SK-N-SH (cell line): ENCODE measurements at regions not wholly inside any gene's neighbourhood (a gene's known extent, or its start where the extent isn't known, plus 50 kb on each side); places are given as distances from the start of the nearest gene placed in this dataset.

Experiments
- CTCF ChIA-PET: fragments of 300-600, 350-600 bp; formaldehyde crosslinking; extraction: SDS; loops from one replicate; lab custom pipeline; 2021; lab: Yijun Ruan, JAX
- POLR2A ChIA-PET: fragments of 350-600 bp; sonication (Branson Sonifier 250); formaldehyde crosslinking; extraction: SDS; loops from one replicate; lab custom pipeline; 2020; ENCODE audit warnings: antibody characterized with exemption, inconsistent platforms; lab: Yijun Ruan, JAX
- DNase-seq: peaks from one replicate; pipeline ENCODE4 v3.0.0; 2012
- H2AFZ ChIP-seq: fragments of 200-600 bp; sonication (generic); 2 replicates; pipeline ENCODE4 v1.8.1; 2016; ENCODE audit warnings: antibody characterized with exemption, mild to moderate bottlenecking, low read depth
- H3F3A ChIP-seq: fragments of 200-600 bp; sonication (generic); replicated peaks from 2 replicates; pipeline ENCODE3; 2016; ENCODE audit warnings: antibody characterized with exemption, mild to moderate bottlenecking; ENCODE audit not compliant: insufficient read depth
- H3K27ac ChIP-seq, 2 experiments: fragments of 200-500 bp in 1 of 2; fragments of 200-600 bp in 1 of 2; sonication (Bioruptor generic) in 1 of 2; sonication (generic), shearing (Covaris generic) in 1 of 2; 2 replicates each; pipeline versions ENCODE4 v1.5.1 to v1.6.1; 2014 to 2016; ENCODE audit warnings: low read depth in 2 of 2, inconsistent platforms in 1 of 2, low read length in 1 of 2, mild to moderate bottlenecking in 1 of 2, mixed read lengths in 1 of 2
- H3K27me3 ChIP-seq: fragments of 200-600 bp; sonication (generic), shearing (Covaris generic); 2 replicates; pipeline ENCODE4 v1.6.1; 2016; ENCODE audit warnings: mixed run types; ENCODE audit not compliant: insufficient read depth
- H3K36me3 ChIP-seq, 2 experiments: fragments of 200-500 bp in 1 of 2; fragments of 200-600 bp in 1 of 2; sonication (Bioruptor generic) in 1 of 2; sonication (generic) in 1 of 2; replicated peaks in 1 of 2; 2 replicates each; pipeline versions ENCODE3 to v1.5.1; 2014 to 2016; ENCODE audit warnings: low read length in 1 of 2, mild to moderate bottlenecking in 1 of 2; ENCODE audit not compliant: insufficient read depth in 2 of 2, control insufficient read depth in 1 of 2
- H3K4me1 ChIP-seq, 2 experiments: fragments of 200-500 bp in 1 of 2; fragments of 200-600 bp in 1 of 2; sonication (Bioruptor generic) in 1 of 2; sonication (generic), shearing (Covaris generic) in 1 of 2; 2 replicates each; pipeline versions ENCODE4 v1.5.1 to v1.6.1; 2014 to 2016; ENCODE audit warnings: low read depth in 1 of 2, low read length in 1 of 2, mixed run types in 1 of 2; ENCODE audit not compliant: insufficient read depth in 2 of 2, control insufficient read depth in 1 of 2
- H3K4me2 ChIP-seq: fragments of 200-600 bp; sonication (generic), shearing (Covaris generic); 2 replicates; pipeline ENCODE4 v1.6.1; 2017; ENCODE audit warnings: mixed run types
- H3K4me3 ChIP-seq, 2 experiments: fragments of 200-500 bp in 1 of 2; fragments of 200-600 bp in 1 of 2; sonication (Bioruptor generic) in 1 of 2; sonication (generic), shearing (Covaris generic) in 1 of 2; 2 replicates each; pipeline versions ENCODE4 v1.5.1 to v1.8.1; 2014 to 2016; ENCODE audit warnings: low read depth in 2 of 2, inconsistent platforms in 1 of 2, low read length in 1 of 2, mild to moderate bottlenecking in 1 of 2, mixed read lengths in 1 of 2, moderate library complexity in 1 of 2
- H3K79me2 ChIP-seq: fragments of 200-600 bp; sonication (generic); 2 replicates; pipeline ENCODE4 v1.8.1; 2017; ENCODE audit warnings: mild to moderate bottlenecking; ENCODE audit not compliant: insufficient read depth
- H3K9ac ChIP-seq: fragments of 200-600 bp; sonication (generic); 2 replicates; pipeline ENCODE4 v1.6.1; 2017; ENCODE audit warnings: mixed run types
- H3K9me2 ChIP-seq: fragments of 200-600 bp; sonication (generic); 2 replicates; pipeline ENCODE4 v1.6.1; 2017; ENCODE audit warnings: mixed run types
- H3K9me3 ChIP-seq: fragments of 200-600 bp; sonication (generic); 2 replicates; pipeline ENCODE4 v1.6.1; 2017; ENCODE audit warnings: mixed run types, mild to moderate bottlenecking, moderate library complexity
- H4K20me1 ChIP-seq: fragments of 200-600 bp; sonication (generic); 2 replicates; pipeline ENCODE4 v1.6.1; 2017; ENCODE audit warnings: mild to moderate bottlenecking, mixed run types; ENCODE audit not compliant: insufficient read depth
- CHD2 ChIP-seq: fragments of 150-350 bp; IDR thresholded peaks from 2 replicates; pipeline ENCODE4 v1.6.1; 2018; ENCODE audit warnings: low read length; ENCODE audit not compliant: partially characterized antibody
- CTCF ChIP-seq: fragments of 200-600 bp; sonication (generic); IDR thresholded peaks from 2 replicates; pipeline ENCODE4 v1.6.1; 2017; ENCODE audit warnings: antibody characterized with exemption, mild to moderate bottlenecking, moderate library complexity
- ELF1 ChIP-seq: IDR thresholded peaks from 2 replicates; pipeline ENCODE4 v1.4.0; 2012
- EZH2phosphoT487 ChIP-seq: fragments of 200-600 bp; sonication (generic); IDR thresholded peaks from 2 replicates; pipeline ENCODE4 v1.6.1; 2017; ENCODE audit warnings: low read depth, mixed run types, mild to moderate bottlenecking, antibody characterized with exemption, moderate library complexity, borderline replicate concordance
- FOSL2 ChIP-seq: IDR thresholded peaks from 2 replicates; pipeline ENCODE4 v1.4.0; 2012; ENCODE audit warnings: low read depth, mild to moderate bottlenecking, moderate library complexity, borderline replicate concordance
- FOXJ3 ChIP-seq: sonication (generic); formaldehyde crosslinking; IDR thresholded peaks from 2 replicates; pipeline ENCODE4 v1.5.1; 2020; ENCODE audit warnings: mild to moderate bottlenecking, missing genetic modification reagents
- FOXM1 ChIP-seq: IDR thresholded peaks from 2 replicates; pipeline ENCODE4 v1.4.0; 2012; ENCODE audit warnings: low read depth, mild to moderate bottlenecking
- GABPA ChIP-seq: IDR thresholded peaks from 2 replicates; pipeline ENCODE4 v1.4.0; 2012; ENCODE audit warnings: low read depth, mild to moderate bottlenecking
- MEF2A ChIP-seq: IDR thresholded peaks from 2 replicates; pipeline ENCODE4 v1.4.0; 2012; ENCODE audit warnings: low read depth, borderline replicate concordance
- MXI1 ChIP-seq: IDR thresholded peaks from 2 replicates; pipeline ENCODE4 v1.6.1; 2012; ENCODE audit warnings: mild to moderate bottlenecking, low read depth, low read length, improper control_type of control experiment
- NFIC ChIP-seq: IDR thresholded peaks from 2 replicates; pipeline ENCODE4 v1.4.0; 2012; ENCODE audit warnings: borderline replicate concordance
- NRF1 ChIP-seq: IDR thresholded peaks from 2 replicates; pipeline ENCODE4 v1.6.1; 2012; ENCODE audit warnings: low read depth, mild to moderate bottlenecking, low read length
- PBX3 ChIP-seq: IDR thresholded peaks from 2 replicates; pipeline ENCODE4; 2012
- POLR2AphosphoS5 ChIP-seq: IDR thresholded peaks from 2 replicates; pipeline ENCODE4 v1.6.1; 2012; ENCODE audit warnings: low read depth, low read length
- RAD21 ChIP-seq: IDR thresholded peaks from 2 replicates; pipeline ENCODE4 v1.6.1; 2012; ENCODE audit warnings: mild to moderate bottlenecking, low read length
- RCOR1 ChIP-seq: fragments of 150-350 bp; IDR thresholded peaks from 2 replicates; pipeline ENCODE4 v1.6.1; 2017; ENCODE audit warnings: antibody characterized with exemption, low read length
- REST ChIP-seq: IDR thresholded peaks from 2 replicates; pipeline ENCODE4 v1.6.1; 2012; ENCODE audit warnings: mild to moderate bottlenecking, low read depth, low read length, moderate library complexity
- RXRA ChIP-seq: IDR thresholded peaks from 2 replicates; pipeline ENCODE4 v1.4.0; 2012; ENCODE audit warnings: low read depth, mild to moderate bottlenecking, borderline replicate concordance
- SIN3A ChIP-seq: IDR thresholded peaks from 2 replicates; pipeline ENCODE4 v1.6.1; 2012; ENCODE audit warnings: low read depth, mild to moderate bottlenecking, low read length, moderate library complexity, borderline replicate concordance
- SMC3 ChIP-seq: IDR thresholded peaks from 2 replicates; pipeline ENCODE4 v1.6.1; 2012; ENCODE audit warnings: low read depth, low read length, improper control_type of control experiment
- TAF1 ChIP-seq: IDR thresholded peaks from 2 replicates; pipeline ENCODE4 v1.6.1; 2012; ENCODE audit warnings: low read depth, mild to moderate bottlenecking, low read length, moderate library complexity, borderline replicate concordance
- TCF12 ChIP-seq: IDR thresholded peaks from 2 replicates; pipeline ENCODE4 v1.4.0; 2012
- TEAD4 ChIP-seq: IDR thresholded peaks from 2 replicates; pipeline ENCODE4 v1.4.0; 2012; ENCODE audit warnings: mild to moderate bottlenecking, borderline replicate concordance; ENCODE audit not compliant: insufficient read depth
- USF1 ChIP-seq: IDR thresholded peaks from 2 replicates; pipeline ENCODE4 v1.4.0; 2012; ENCODE audit warnings: low read depth, borderline replicate concordance
- ZBTB33 ChIP-seq: IDR thresholded peaks from 2 replicates; pipeline ENCODE4 v1.4.0; 2012; ENCODE audit warnings: low read depth, borderline replicate concordance
- WGBS: methylation state at CpG from one replicate; pipeline ENCODE4 v1.1.6; 2017; ENCODE audit warnings: low lambda C conversion rate; 5-methylcytosine and 5-hydroxymethylcytosine counted together

- Histone ChIP-seq H3K4me3 (no peak overlapping the region), H3K4me2 (no peak overlapping the region), H3K9me3 (no peaks in the 10 kb centered on the region), H3K9ac (peak overlapping the region; percentile 42; the same call in 1 of the 2 replicates), H3K9me2 (no peaks in the 10 kb centered on the region), H3K36me3 (no peaks in the 10 kb centered on the region), H3F3A (peaks cover 14% of the 10 kb centered on the region), H2AFZ (peak overlapping the region; percentile 41; the same call in 1 of the 2 replicates), H3K27me3 (no peaks in the 10 kb centered on the region), H4K20me1 (no peaks in the 10 kb centered on the region), H3K27ac (peak overlapping the region; percentile 65 to 95; a peak in 3 of 4 replicates), H3K4me1 (peaks cover 0 to 15% of the 10 kb centered on the region in 2 experiments; a peak in 2 of 4 replicates), H3K79me2 (no peaks in the 10 kb centered on the region)
- ChIA-PET POLR2A (no interaction called here), CTCF (interaction anchor here (0.6 kb wide), 1 partner anchor 1713 kb away, joined by 3 read pairs; no protein-coding TSS in a partner anchor)
- WGBS, result 0% methylated on average over 2 of the region's 2 CpGs
- DNase-seq, result peak; percentile 2
- TF ChIP-seq MEF2A (no peak), ZBTB33 (peak; percentile 48; the same call in 1 of the 2 replicates), PBX3 (peak; percentile 83), TAF1 (no peak), POLR2AphosphoS5 (peak; percentile 69; the same call in 1 of the 2 replicates), FOXJ3 (no peak), RAD21 (no peak), RXRA (no peak), CHD2 (no peak), SIN3A (no peak), RCOR1 (no peak), REST (no peak), NFIC (peak; percentile 67; the same call in 1 of the 2 replicates), TCF12 (peak; percentile 88), USF1 (0 out of 2 replicates have a peak, but pooled peaks have one; percentile 13), GABPA (no peak), TEAD4 (peak; percentile 90), CTCF (no peak), NRF1 (no peak), ELF1 (0 out of 2 replicates have a peak, but pooled peaks have one; percentile 41), MXI1 (no peak), EZH2phosphoT487 (no peak), FOXM1 (peak; percentile 45; the same call in 1 of the 2 replicates), FOSL2 (peak; percentile 97), SMC3 (no peak)
Measured at GRCh38 chr3:109927161-109927560, 589.8 kb upstream of the DPPA4 start.
